Activated CD8-positive, alpha-beta memory T cell treated with anti-CD3 and anti-CD28 coated beads, Interleukin-2, amount 50 U/mL, for 4 hours (primary cell): ENCODE measurements at regions not wholly inside any gene's neighbourhood (a gene's known extent, or its start where the extent isn't known, plus 50 kb on each side); places are given as distances from the start of the nearest gene placed in this dataset.
A peak's percentile ranks its signal among the peaks of the same experiment; 100 is the strongest.
"Not testable (repeated sequence)": the region's sequence is repeated elsewhere in the genome, so short reads cannot be mapped to it uniquely, and the experiment has no call there.

Source experiments
- DNase-seq: peaks from one replicate; pipeline ENCODE4 v3.0.0-alpha.2; 2020

- no peak for DNase-seq
These were observed 184.5 kb downstream of the INO80D start for GRCh38 chr2:205901491-205901890.

- no peak for DNase-seq
These were observed 187.2 kb downstream of the INO80D start for GRCh38 chr2:205898744-205899143.

- DNase-seq: no peak
These were observed 189.9 kb downstream of the INO80D start for GRCh38 chr2:205895981-205896655.

- no peak for DNase-seq
These were observed 193.2 kb downstream of the INO80D start for GRCh38 chr2:205892665-205893259.

GRCh38 chr2:205892251-205892655 is 193.7 kb downstream of the INO80D start:
- DNase-seq: no peak

- DNase-seq: no peak
These were observed 196.9 kb downstream of the INO80D start for GRCh38 chr2:205889114-205889513.

GRCh38 chr2:205887637-205888036 is 198.3 kb downstream of the INO80D start:
- DNase-seq: no peak

- DNase-seq: peak; percentile 29
These were observed 200.4 kb downstream of the INO80D start for GRCh38 chr2:205885492-205886099.

- DNase-seq: no peak
These were observed 201.7 kb downstream of the NRP2 start for GRCh38 chr2:205883965-205884364.

GRCh38 chr2:205882806-205883425 is 200.6 kb downstream of the NRP2 start:
- DNase-seq: no peak

GRCh38 chr2:205880048-205880447 is 197.7 kb downstream of the NRP2 start:
- no peak for DNase-seq

GRCh38 chr2:205878999-205879762 is 196.9 kb downstream of the NRP2 start:
- no peak for DNase-seq

GRCh38 chr2:205877496-205877895 is 195.2 kb downstream of the NRP2 start:
- no peak for DNase-seq

- no peak for DNase-seq
These were observed 193.8 kb downstream of the NRP2 start for GRCh38 chr2:205876127-205876526.

- DNase-seq: no peak
These were observed 190.4 kb downstream of the NRP2 start for GRCh38 chr2:205872716-205873115.

- DNase-seq: no peak
These were observed 187.1 kb downstream of the NRP2 start for GRCh38 chr2:205869439-205869838.

GRCh38 chr2:205868773-205869333 is 186.6 kb downstream of the NRP2 start:
- DNase-seq: no peak

- no peak for DNase-seq
These were observed 185.8 kb downstream of the NRP2 start for GRCh38 chr2:205868053-205868452.

- DNase-seq: no peak
These were observed 185.1 kb downstream of the NRP2 start for GRCh38 chr2:205867371-205867770.

- no peak for DNase-seq
These were observed 183.7 kb downstream of the NRP2 start for GRCh38 chr2:205865905-205866441.

GRCh38 chr2:205865056-205865455 is 182.8 kb downstream of the NRP2 start:
- no peak for DNase-seq

GRCh38 chr2:205864491-205864890 is 182.2 kb downstream of the NRP2 start:
- no peak for DNase-seq

- not testable (repeated sequence) for DNase-seq
These were observed 180.5 kb downstream of the NRP2 start for GRCh38 chr2:205862761-205863160.
